HCT116 (cell line): ENCODE measurements at regions not wholly inside any gene's neighbourhood (a gene's known extent, or its start where the extent isn't known, plus 50 kb on each side); places are given as distances from the start of the nearest gene placed in this dataset.

Experiments used
- ATAC-seq: fragments of 200-7000 bp; cut with Tn5 transposase; 2 replicates; pipeline ENCODE4 v1.9.1; 2020; ENCODE audit warnings: mild to moderate bottlenecking, moderate library complexity
- BruUV-seq: library from RNA; stranded (reverse); fragments of 400-500 nt; replicated peaks from 2 replicates; lab custom pipeline; 2021; lab: Mats Ljungman, UMichigan
- CTCF ChIA-PET: fragments of 300-600 bp; sonication (Branson Sonifier 250); formaldehyde crosslinking; loops from one replicate; lab custom pipeline; 2021; ENCODE audit warnings: antibody characterized with exemption; lab: Charles Lee
- POLR2A ChIA-PET: fragments of 300-600, 350-600 bp; sonication (Branson Sonifier 250); formaldehyde crosslinking; loops from one replicate; lab custom pipeline; 2021; ENCODE audit warnings: antibody characterized with exemption; lab: Charles Lee
- RAD21 ChIA-PET, 2 experiments: fragments of 300-600 bp; sonication (Branson Sonifier 250); formaldehyde crosslinking; loops; one replicate each; lab custom pipeline; 2023; ENCODE audit warnings: low total read pairs in 2 of 2; ENCODE audit not compliant: uncharacterized antibody in 2 of 2, unreplicated experiment in 2 of 2, low non-redundant PET in 1 of 2; lab: Charles Lee
- DNase-seq: peaks from one replicate; pipeline ENCODE4 v3.0.0-alpha.2; 2010; ENCODE audit warnings: low read depth, low spot score
- H2AFZ ChIP-seq: fragments of 200-600 bp; shearing (Covaris generic), sonication (generic); 2 replicates; pipeline ENCODE4 v1.6.1; 2017; ENCODE audit warnings: low read depth, mixed run types, mixed read lengths, antibody characterized with exemption, low read length; ENCODE audit not compliant: poor library complexity, severe bottlenecking
- H3K27ac ChIP-seq: 2 replicates; pipeline ENCODE4 v1.5.1; 2012; ENCODE audit warnings: low read depth, low read length
- H3K27me3 ChIP-seq: fragments of 200-600 bp; sonication (generic); 2 replicates; pipeline ENCODE4 v1.6.1; 2016; ENCODE audit warnings: mixed run types, low read length, mixed read lengths; ENCODE audit not compliant: insufficient read depth
- H3K36me3 ChIP-seq, 2 experiments: fragments of 200-500 bp in 1 of 2; fragments of 200-600 bp in 1 of 2; sonication (Bioruptor generic) in 1 of 2; sonication (generic) in 1 of 2; 2 replicates each; pipeline versions ENCODE4 v1.5.1 to v1.6.1; 2014 to 2016; ENCODE audit warnings: low read length in 2 of 2, inconsistent platforms in 1 of 2, mixed read lengths in 1 of 2, mixed run types in 1 of 2; ENCODE audit not compliant: insufficient read depth in 2 of 2, control insufficient read depth in 1 of 2
- H3K4me1 ChIP-seq, 2 experiments: fragments of 200-600 bp in 1 of 2; sonication (generic) in 1 of 2; 2 replicates each; pipeline versions ENCODE4 v1.5.1 to v1.6.1; 2012 to 2017; ENCODE audit warnings: low read length in 2 of 2, inconsistent platforms in 1 of 2, mild to moderate bottlenecking in 1 of 2, mixed read lengths in 1 of 2, mixed run types in 1 of 2, moderate library complexity in 1 of 2; ENCODE audit not compliant: insufficient read depth in 2 of 2, control insufficient read depth in 1 of 2
- H3K4me2 ChIP-seq: fragments of 200-600 bp; sonication (generic); 2 replicates; pipeline ENCODE4 v1.6.1; 2017; ENCODE audit warnings: mixed run types, low read length, mixed read lengths
- H3K4me3 ChIP-seq, 2 experiments: fragments of 200-600 bp in 1 of 2; sonication (generic) in 1 of 2; replicated peaks in 1 of 2; 2 replicates each; pipeline ENCODE4 v1.5.1; 2011 to 2016; ENCODE audit warnings: low read length in 2 of 2, control low read depth in 1 of 2, low read depth in 1 of 2, mild to moderate bottlenecking in 1 of 2, mixed read lengths in 1 of 2, mixed run types in 1 of 2
- H3K79me2 ChIP-seq: fragments of 200-600 bp; sonication (generic); 2 replicates; pipeline ENCODE4 v1.6.1; 2017; ENCODE audit warnings: mild to moderate bottlenecking, mixed run types, low read length, moderate library complexity, mixed read lengths; ENCODE audit not compliant: insufficient read depth
- H3K9ac ChIP-seq: fragments of 200-600 bp; sonication (generic); 2 replicates; pipeline ENCODE4 v1.6.1; 2016; ENCODE audit warnings: low read length, mixed read lengths
- H3K9me2 ChIP-seq: fragments of 200-600 bp; sonication (generic), shearing (Covaris generic); 2 replicates; pipeline ENCODE4 v1.6.1; 2017; ENCODE audit warnings: mixed run types, mild to moderate bottlenecking, moderate library complexity; ENCODE audit not compliant: insufficient read depth
- H3K9me3 ChIP-seq, 2 experiments: fragments of 200-500 bp in 1 of 2; fragments of 200-600 bp in 1 of 2; sonication (Bioruptor generic) in 1 of 2; sonication (generic) in 1 of 2; 2 replicates each; pipeline ENCODE4 v1.6.1; 2014 to 2017; ENCODE audit warnings: low read length in 2 of 2, mixed read lengths in 2 of 2, inconsistent platforms in 1 of 2, low read depth in 1 of 2, mild to moderate bottlenecking in 1 of 2, mixed run types in 1 of 2, moderate library complexity in 1 of 2; ENCODE audit not compliant: control insufficient read depth in 1 of 2, insufficient read depth in 1 of 2
- H4K20me1 ChIP-seq: fragments of 200-600 bp; sonication (generic), shearing (Covaris generic); 2 replicates; pipeline ENCODE4 v1.6.1; 2017; ENCODE audit warnings: mixed run types, mild to moderate bottlenecking, moderate library complexity; ENCODE audit not compliant: insufficient read depth
- ATF3 ChIP-seq: IDR thresholded peaks from 2 replicates; pipeline ENCODE4 v1.6.1; 2012
- CBX3 ChIP-seq: IDR thresholded peaks from 2 replicates; pipeline ENCODE4 v1.6.1; 2012; ENCODE audit warnings: low read depth
- CTCF ChIP-seq, 3 experiments: fragments of 200-600 bp in 1 of 3; sonication (generic) in 1 of 3; IDR thresholded peaks in 2 of 3; conservative IDR thresholded peaks in 1 of 3; 2 replicates each; pipeline ENCODE4 v1.5.1; 2012 to 2017; ENCODE audit warnings: low read depth in 2 of 3, low read length in 2 of 3, antibody characterized with exemption in 1 of 3, borderline replicate concordance in 1 of 3, control low read depth in 1 of 3, mild to moderate bottlenecking in 1 of 3, mixed read lengths in 1 of 3, mixed run types in 1 of 3, moderate library complexity in 1 of 3; ENCODE audit not compliant: insufficient read depth in 1 of 3
- EZH2 ChIP-seq: fragments of 200-600 bp; sonication (generic); IDR thresholded peaks from 2 replicates; pipeline ENCODE4 v1.6.1; 2017; ENCODE audit warnings: antibody characterized with exemption, mixed run types
- EZH2phosphoT487 ChIP-seq: fragments of 200-600 bp; IDR thresholded peaks from 2 replicates; pipeline ENCODE4 v1.6.1; 2018; ENCODE audit warnings: antibody characterized with exemption, borderline replicate concordance
- FOSL1 ChIP-seq: IDR thresholded peaks from 2 replicates; pipeline ENCODE4 v1.6.1; 2012; ENCODE audit warnings: low read depth
- JUND ChIP-seq: IDR thresholded peaks from 2 replicates; pipeline ENCODE4 v1.6.1; 2012
- POLR2A ChIP-seq: IDR thresholded peaks from 2 replicates; pipeline ENCODE4 v1.7.0; 2011; ENCODE audit warnings: borderline replicate concordance; ENCODE audit not compliant: insufficient read depth, insufficient read length; ENCODE audit errors: extremely low read depth
- RAD21 ChIP-seq: IDR thresholded peaks from 2 replicates; pipeline ENCODE4 v1.6.1; 2012; ENCODE audit warnings: low read depth, mild to moderate bottlenecking
- SIN3A ChIP-seq: IDR thresholded peaks from 2 replicates; pipeline ENCODE4 v1.6.1; 2012; ENCODE audit warnings: low read depth
- SP1 ChIP-seq: IDR thresholded peaks from 2 replicates; pipeline ENCODE4 v1.6.1; 2012; ENCODE audit warnings: low read depth
- TCF7L2 ChIP-seq: IDR thresholded peaks from 2 replicates; pipeline ENCODE4 v1.7.0; 2011; ENCODE audit warnings: borderline replicate concordance, inconsistent platforms; ENCODE audit not compliant: insufficient read depth, insufficient read length; ENCODE audit errors: extremely low read depth
- YY1 ChIP-seq: IDR thresholded peaks from 2 replicates; pipeline ENCODE4 v1.6.1; 2011; ENCODE audit warnings: low read length, low read depth, moderate library complexity, mild to moderate bottlenecking; ENCODE audit not compliant: insufficient replicate concordance; ENCODE audit errors: extremely low read depth
- ZFX ChIP-seq: fragments of 450-650 bp; IDR thresholded peaks from 2 replicates; pipeline ENCODE4 v1.6.1; 2017
- ZNF274 ChIP-seq: fragments of 200-500 bp; sonication (Bioruptor generic); IDR thresholded peaks from 2 replicates; pipeline ENCODE4 v1.6.1; 2014; ENCODE audit warnings: mild to moderate bottlenecking, low read depth, low read length, inconsistent platforms
- intact Hi-C: fragments of 100-400 bp; cut with micrococcal nuclease; formaldehyde crosslinking; loops from 2 replicates; pipeline ENCODE4 v1.10.0; 2022

GRCh38 chr1:95888941-95889390 lies 655.0 kb downstream of the RWDD3 start:
- no peak overlapping the region for H3K4me2 ChIP-seq
- RAD21 ChIA-PET: no interaction called here
- no peaks in the 10 kb centered on the region for H3K9me2 ChIP-seq
- H3K36me3 ChIP-seq: no peaks in the 10 kb centered on the region
- intact Hi-C loops: no loop called here
- H2AFZ ChIP-seq: no peak overlapping the region
- no TSS peak for BruUV-seq
- H3K4me1 ChIP-seq: no peaks in the 10 kb centered on the region
- DNase-seq (no peak), ATAC-seq (no peak)
- H3K4me3 ChIP-seq: no peak overlapping the region
- no peak for TF ChIP-seq TCF7L2
- no peak for TF ChIP-seq ZFX
- no peak for TF ChIP-seq ATF3
- TF ChIP-seq SP1: no peak
- TF ChIP-seq JUND: no peak
- TF ChIP-seq SIN3A: no peak
- TF ChIP-seq EZH2phosphoT487: no peak
- TF ChIP-seq ZNF274: no peak
- TF ChIP-seq CTCF (IDR thresholded peaks at IDR 0.05 in 2 of 3, conservative IDR thresholded peaks at IDR 0.05 in 1 of 3; ENCODE audit: borderline replicate concordance in 1 of 3, insufficient read depth in 1 of 3, low read depth in 2 of 3, low read length in 2 of 3): no peak
- TF ChIP-seq POLR2A: no peak
- no peak for TF ChIP-seq YY1
- TF ChIP-seq FOSL1: no peak
- no peak for TF ChIP-seq RAD21
- no peak for TF ChIP-seq EZH2
- no peak for TF ChIP-seq CBX3
- CTCF ChIA-PET: no interaction called here
- H4K20me1 ChIP-seq: no peaks in the 10 kb centered on the region
- H3K79me2 ChIP-seq: no peaks in the 10 kb centered on the region
- POLR2A ChIA-PET: no interaction called here
- no peak overlapping the region for H3K27ac ChIP-seq
- no peaks in the 10 kb centered on the region for H3K9me3 ChIP-seq
- H3K9ac ChIP-seq: no peak overlapping the region
- no peaks in the 10 kb centered on the region for H3K27me3 ChIP-seq
